ENCODE measurements at regions not wholly inside any gene's neighbourhood (a gene's known extent, or its start where the extent isn't known, plus 50 kb on each side); places are given as distances from the start of the nearest gene placed in this dataset.

GRCh38 chr11:70804139-70804837 lies 406.0 kb downstream of the CTTN start:
- H3K4me1 ChIP-seq (ENCODE audit: insufficient read depth): no peaks in the 10 kb centered on the region
- DNase-seq (ENCODE audit: low spot score): no peak
- no peak overlapping the region for H3K4me3 ChIP-seq
- H3K27ac ChIP-seq: no peak overlapping the region
- H3K9me3 ChIP-seq (ENCODE audit: low read depth): no peaks in the 10 kb centered on the region
- H4K20me1 ChIP-seq (ENCODE audit: insufficient read depth, poor library complexity, severe bottlenecking): no peaks in the 10 kb centered on the region
- no peak overlapping the region for H2AFZ ChIP-seq
- 94% methylated on average over 24 of the region's 24 CpGs for WGBS (ENCODE audit: low lambda C conversion rate, missing lambda C conversion rate)
- no peaks in the 10 kb centered on the region for H3K79me2 ChIP-seq
- TF ChIP-seq EZH2phosphoT487 (IDR thresholded peaks at IDR 0.05; ENCODE audit: low read depth, severe bottlenecking, unreplicated experiment): no peak
- TF ChIP-seq CTCF (IDR thresholded peaks at IDR 0.05; ENCODE audit: poor library complexity): no peak
- no peak for TF ChIP-seq EZH2 (IDR thresholded peaks at IDR 0.05; ENCODE audit: borderline replicate concordance)
- no peaks in the 10 kb centered on the region for H3K36me3 ChIP-seq (replicated peaks; ENCODE audit: insufficient read depth, low read depth)
- H3K27me3 ChIP-seq: no peaks in the 10 kb centered on the region
- H3K9me2 ChIP-seq (replicated peaks; ENCODE audit: insufficient read depth): no peaks in the 10 kb centered on the region
- no peak overlapping the region for H3K4me2 ChIP-seq

- H3K9me2 ChIP-seq (replicated peaks; ENCODE audit: insufficient read depth): no peaks in the 10 kb centered on the region
- 87% methylated on average over 7 of the region's 7 CpGs for WGBS (ENCODE audit: low lambda C conversion rate, missing lambda C conversion rate)
- H3K4me2 ChIP-seq: no peak overlapping the region
- no peaks in the 10 kb centered on the region for H3K36me3 ChIP-seq (replicated peaks; ENCODE audit: insufficient read depth, low read depth)
- no peak overlapping the region for H3K27ac ChIP-seq
- no peak overlapping the region for H2AFZ ChIP-seq
- no peak for DNase-seq (ENCODE audit: low spot score)
- H3K4me1 ChIP-seq (ENCODE audit: insufficient read depth): no peaks in the 10 kb centered on the region
- H3K79me2 ChIP-seq: no peaks in the 10 kb centered on the region
- no peak for TF ChIP-seq CTCF (IDR thresholded peaks at IDR 0.05; ENCODE audit: poor library complexity)
- TF ChIP-seq EZH2 (IDR thresholded peaks at IDR 0.05; ENCODE audit: borderline replicate concordance): no peak
- no peak for TF ChIP-seq EZH2phosphoT487 (IDR thresholded peaks at IDR 0.05; ENCODE audit: low read depth, severe bottlenecking, unreplicated experiment)
- no peaks in the 10 kb centered on the region for H3K9me3 ChIP-seq (ENCODE audit: low read depth)
- no peaks in the 10 kb centered on the region for H3K27me3 ChIP-seq
- no peak overlapping the region for H3K4me3 ChIP-seq
- no peaks in the 10 kb centered on the region for H4K20me1 ChIP-seq (ENCODE audit: insufficient read depth, poor library complexity, severe bottlenecking)
Measured at GRCh38 chr11:70805243-70805642, 406.9 kb downstream of the CTTN start.

- DNase-seq (ENCODE audit: low spot score): no peak
- Histone ChIP-seq H3K36me3 (replicated peaks; ENCODE audit: insufficient read depth, low read depth) (no peaks in the 10 kb centered on the region), H2AFZ (no peak overlapping the region), H3K4me3 (no peak overlapping the region), H3K9me2 (replicated peaks; ENCODE audit: insufficient read depth) (no peaks in the 10 kb centered on the region), H3K27me3 (no peaks in the 10 kb centered on the region), H3K4me1 (ENCODE audit: insufficient read depth) (no peaks in the 10 kb centered on the region), H3K4me2 (no peak overlapping the region), H3K79me2 (no peaks in the 10 kb centered on the region), H4K20me1 (ENCODE audit: insufficient read depth, poor library complexity, severe bottlenecking) (no peaks in the 10 kb centered on the region), H3K9me3 (ENCODE audit: low read depth) (no peaks in the 10 kb centered on the region), H3K27ac (no peak overlapping the region)
- no peak for TF ChIP-seq EZH2phosphoT487 (IDR thresholded peaks at IDR 0.05; ENCODE audit: low read depth, severe bottlenecking, unreplicated experiment)
- no peak for TF ChIP-seq CTCF (IDR thresholded peaks at IDR 0.05; ENCODE audit: poor library complexity)
- no peak for TF ChIP-seq EZH2 (IDR thresholded peaks at IDR 0.05; ENCODE audit: borderline replicate concordance)
- 96% methylated on average over 11 of the region's 11 CpGs for WGBS (ENCODE audit: low lambda C conversion rate, missing lambda C conversion rate)
Measured at GRCh38 chr11:70805971-70806370, 407.6 kb downstream of the CTTN start.
